ENCODE measurements at regions not wholly inside any gene's neighbourhood (a gene's known extent, or its start where the extent isn't known, plus 50 kb on each side); places are given as distances from the start of the nearest gene placed in this dataset.
A peak's percentile ranks its signal among the peaks of the same experiment; 100 is the strongest.

DNA sequence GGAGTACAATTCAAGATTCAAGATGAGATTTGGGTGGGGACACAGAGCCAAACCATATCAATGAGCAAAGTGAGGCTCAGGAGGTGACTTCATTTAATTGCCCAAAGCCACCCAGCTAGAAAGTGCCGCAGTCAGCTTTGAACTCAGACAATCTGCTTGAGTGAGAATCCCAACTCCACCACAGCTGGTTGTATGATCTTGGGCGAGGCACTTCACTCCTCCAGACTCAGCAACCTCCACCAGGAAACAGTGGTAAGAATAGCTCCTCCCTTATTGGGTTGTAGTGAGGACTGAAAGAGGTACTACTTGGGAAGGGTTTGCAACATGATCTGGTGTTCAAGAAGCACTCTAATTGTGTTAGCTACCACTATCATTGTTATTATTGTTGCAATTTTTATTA lies 129.2 kb upstream of the RFLNA start:
- Histone ChIP-seq H3K79me2 (ENCODE audit: control insufficient read depth, insufficient read depth, low read length) (no peaks in the 10 kb centered on the region), H3K9me1 (ENCODE audit: control insufficient read depth, insufficient read depth, low read length) (no peaks in the 10 kb centered on the region), H3K4me1 (replicated peaks in 1 of 2; ENCODE audit: control insufficient read depth in 2 of 2, insufficient read depth in 2 of 2, low read length in 2 of 2) (peaks cover 0 to 6% of the 10 kb centered on the region in 2 experiments; a peak in 2 of 5 replicates), H3K9me3 (replicated peaks; ENCODE audit: control insufficient read depth, insufficient read depth, low read depth, low read length) (peaks cover 5% of the 10 kb centered on the region; the same call in 1 of the 2 replicates), H3K27me3 (ENCODE audit: control insufficient read depth in 2 of 2, insufficient read depth in 2 of 2, low read length in 2 of 2) (peaks cover 3 to 11% of the 10 kb centered on the region in 2 experiments; a peak in 2 of 5 replicates), H3K9ac (ENCODE audit: insufficient read depth in 1 of 2, low read depth in 2 of 2, low read length in 2 of 2) (no peak overlapping the region), H2AFZ (ENCODE audit: low read depth, low read length) (no peak overlapping the region), H4K20me1 (replicated peaks; ENCODE audit: control insufficient read depth, insufficient read depth, low read length) (no peaks in the 10 kb centered on the region), H3K27ac (ENCODE audit: extremely low read depth, low read depth, low read length) (no peak overlapping the region), H3K4me2 (ENCODE audit: insufficient read depth, low read length) (no peak overlapping the region), H3K4me3 (no peak overlapping the region), H3K36me3 (ENCODE audit: control insufficient read depth, insufficient read depth, low read length) (no peaks in the 10 kb centered on the region)
- ChIA-PET POLR2A (no interaction called here), CTCF (ENCODE audit: low intra/inter-chr PET ratio) (no interaction called here)
- DNase-seq (ENCODE audit: extremely low read depth in 1 of 4, low spot score in 3 of 4) = no peak
- BruUV-seq (replicated peaks) = no TSS peak
- in situ Hi-C loops (cut with MboI) = no loop called here
- 3% methylated on average over 2 of the region's 2 CpGs for WGBS (ENCODE audit: insufficient coverage, low coverage, missing lambda C conversion rate)
- intact Hi-C loops (cut with micrococcal nuclease) = loop anchor here (10.0 kb wide), 2 partner anchors 111 to 139 kb away; no protein-coding TSS in a partner anchor
- ATAC-seq = no peak
- TF ChIP-seq YY1 (IDR thresholded peaks at IDR 0.05; ENCODE audit: borderline replicate concordance in 1 of 3, control insufficient read depth in 1 of 3, extremely low read depth in 1 of 3, insufficient read depth in 3 of 3, insufficient read length in 1 of 3, insufficient replicate concordance in 2 of 3, low read depth in 1 of 3, low read length in 2 of 3) = no peak
- TF ChIP-seq ZFP36 (IDR thresholded peaks at IDR 0.05; ENCODE audit: low read depth, low read length, partially characterized antibody) = peak; percentile 1
- TF ChIP-seq GATAD2B (IDR thresholded peaks at IDR 0.05; ENCODE audit: borderline replicate concordance) = no peak
- TF ChIP-seq, protein P1, sequence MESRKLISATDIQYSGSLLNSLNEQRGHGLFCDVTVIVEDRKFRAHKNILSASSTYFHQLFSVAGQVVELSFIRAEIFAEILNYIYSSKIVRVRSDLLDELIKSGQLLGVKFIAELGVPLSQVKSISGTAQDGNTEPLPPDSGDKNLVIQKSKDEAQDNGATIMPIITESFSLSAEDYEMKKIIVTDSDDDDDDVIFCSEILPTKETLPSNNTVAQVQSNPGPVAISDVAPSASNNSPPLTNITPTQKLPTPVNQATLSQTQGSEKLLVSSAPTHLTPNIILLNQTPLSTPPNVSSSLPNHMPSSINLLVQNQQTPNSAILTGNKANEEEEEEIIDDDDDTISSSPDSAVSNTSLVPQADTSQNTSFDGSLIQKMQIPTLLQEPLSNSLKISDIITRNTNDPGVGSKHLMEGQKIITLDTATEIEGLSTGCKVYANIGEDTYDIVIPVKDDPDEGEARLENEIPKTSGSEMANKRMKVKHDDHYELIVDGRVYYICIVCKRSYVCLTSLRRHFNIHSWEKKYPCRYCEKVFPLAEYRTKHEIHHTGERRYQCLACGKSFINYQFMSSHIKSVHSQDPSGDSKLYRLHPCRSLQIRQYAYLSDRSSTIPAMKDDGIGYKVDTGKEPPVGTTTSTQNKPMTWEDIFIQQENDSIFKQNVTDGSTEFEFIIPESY (CRISPR knock-in tag; IDR thresholded peaks at IDR 0.05) = no peak
- FAIRE-seq = no peak
